Nephron (organoid): ENCODE measurements at regions not wholly inside any gene's neighbourhood (a gene's known extent, or its start where the extent isn't known, plus 50 kb on each side); places are given as distances from the start of the nearest gene placed in this dataset.
A peak's percentile ranks its signal among the peaks of the same experiment; 100 is the strongest.

Experiments
- H3K27ac Mint-ChIP-seq, 3 experiments: 2 replicates each; pipeline ENCODE4 v1.8.0; 2020; ENCODE audit warnings: mixed read lengths in 3 of 3, mild to moderate bottlenecking in 2 of 3, moderate library complexity in 1 of 3
- H3K27me3 Mint-ChIP-seq: 2 replicates; pipeline ENCODE4 v1.8.0; 2021; ENCODE audit warnings: low read depth, mild to moderate bottlenecking, moderate library complexity, mixed read lengths
- H3K36me3 Mint-ChIP-seq: 2 replicates; pipeline ENCODE4 v1.8.0; 2020; ENCODE audit warnings: low read depth, mixed read lengths
- H3K4me1 Mint-ChIP-seq: 2 replicates; pipeline ENCODE4 v1.8.0; 2020; ENCODE audit warnings: mixed read lengths
- H3K4me3 Mint-ChIP-seq, 3 experiments: 2 replicates each; pipeline ENCODE4 v1.8.0; 2020; ENCODE audit warnings: mild to moderate bottlenecking in 3 of 3, mixed read lengths in 3 of 3, moderate library complexity in 2 of 3
- H3K9me3 Mint-ChIP-seq: 2 replicates; pipeline ENCODE4 v1.8.0; 2020; ENCODE audit warnings: mixed read lengths
- CTCF ChIP-seq, 3 experiments: fragments of 200-600 bp; sonication (generic); IDR thresholded peaks; one replicate each; pipeline ENCODE4 v1.5.0; 2021; ENCODE audit warnings: antibody characterized with exemption in 3 of 3; ENCODE audit not compliant: unreplicated experiment in 3 of 3

- peak overlapping the region; percentile 63 to 95 (median 83) for H3K27ac Mint-ChIP-seq
- peaks cover 2% of the 10 kb centered on the region for H3K9me3 Mint-ChIP-seq
- peaks cover 8% of the 10 kb centered on the region for H3K4me1 Mint-ChIP-seq
- TF ChIP-seq CTCF (IDR thresholded peaks at IDR 0.05; ENCODE audit: unreplicated experiment in 3 of 3), result no peak
- H3K27me3 Mint-ChIP-seq, result peaks cover 8% of the 10 kb centered on the region
- H3K4me3 Mint-ChIP-seq, result peak overlapping the region; percentile 80 to 84 (median 81)
- H3K36me3 Mint-ChIP-seq, result no peaks in the 10 kb centered on the region
These were observed 292.6 kb downstream of the ZSWIM6 start for GRCh38 chr5:61624553-61625136.

DNA sequence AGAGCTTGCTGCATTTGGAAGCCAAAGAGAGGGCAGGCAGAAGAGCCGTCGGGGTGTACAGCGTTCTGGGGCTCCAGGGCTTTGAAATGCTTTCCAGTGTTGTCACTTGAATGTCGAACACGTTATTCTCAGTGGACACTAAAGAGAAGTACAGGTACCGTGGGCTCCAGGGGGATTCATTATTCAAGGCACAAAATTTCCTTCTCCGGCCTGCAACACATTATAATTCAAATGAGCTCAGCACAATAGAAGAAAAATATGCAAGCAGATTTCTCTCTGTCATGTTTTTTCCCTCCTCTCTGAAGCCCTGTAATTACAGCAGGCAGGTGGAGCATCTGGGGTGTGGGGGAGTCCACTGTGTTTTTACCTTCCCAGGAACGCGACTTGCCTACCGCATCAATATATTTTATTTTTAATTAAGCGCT lies 293.1 kb downstream of the ZSWIM6 start:
- Mint-ChIP-seq H3K4me1 (peaks cover 8% of the 10 kb centered on the region), H3K36me3 (no peaks in the 10 kb centered on the region), H3K27me3 (peaks cover 4% of the 10 kb centered on the region), H3K27ac (peak overlapping the region; percentile 63 to 95 (median 83)), H3K4me3 (peak overlapping the region; percentile 80 to 84 (median 81)), H3K9me3 (peaks cover 2% of the 10 kb centered on the region)
- TF ChIP-seq CTCF (IDR thresholded peaks at IDR 0.05; ENCODE audit: unreplicated experiment in 3 of 3), result no peak

DNA sequence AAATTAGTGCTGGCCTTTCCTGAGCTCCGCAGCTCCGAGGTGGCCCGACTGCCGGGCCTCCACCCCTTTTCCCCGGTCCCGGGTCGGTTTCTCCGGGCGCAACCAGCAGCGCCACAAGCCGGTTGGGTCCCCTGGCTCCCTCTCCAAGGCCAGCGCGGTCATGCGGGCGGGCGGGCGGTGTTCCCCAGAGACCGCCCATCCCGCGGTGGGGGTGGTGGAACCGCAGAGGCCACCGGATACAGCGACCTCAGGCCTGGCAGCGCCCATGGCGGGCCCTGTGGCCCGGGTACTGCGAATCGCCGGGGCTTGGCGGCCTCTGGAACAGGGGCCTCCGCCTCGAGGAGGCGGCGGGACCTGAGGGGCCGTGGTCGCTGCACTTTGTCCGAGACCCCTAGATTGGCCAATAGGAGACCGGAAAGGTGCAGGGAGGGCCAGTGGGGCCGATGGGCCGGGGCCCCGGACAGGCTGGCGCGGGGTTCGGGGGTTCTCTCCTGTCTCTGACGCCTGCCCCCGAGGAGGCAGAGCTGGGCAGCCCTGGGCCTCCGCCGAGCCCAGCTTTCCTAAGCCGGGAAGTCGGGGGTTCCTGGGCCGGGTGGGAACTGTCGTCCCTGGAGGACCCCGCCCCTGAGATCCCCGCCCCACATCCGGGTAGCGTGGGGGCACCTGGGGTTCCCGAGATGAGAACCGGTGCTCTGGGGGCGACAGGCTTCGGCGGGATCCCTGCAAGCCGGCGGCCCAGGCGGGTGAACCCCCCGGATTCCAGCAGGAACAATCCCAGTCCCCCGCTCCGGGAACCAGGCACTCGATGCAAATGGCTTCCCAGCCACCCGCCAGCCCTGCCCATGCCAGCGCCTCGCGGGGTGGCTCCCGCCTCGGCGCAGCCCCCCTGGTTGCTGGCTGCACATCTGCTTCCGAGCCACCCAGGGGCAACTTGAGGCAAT lies 293.9 kb downstream of the ZSWIM6 start:
- H3K4me3 Mint-ChIP-seq, result peak overlapping the region; percentile 80 to 84 (median 81)
- H3K36me3 Mint-ChIP-seq, result no peaks in the 10 kb centered on the region
- H3K27ac Mint-ChIP-seq, result peak overlapping the region in 2 of 3 experiments; percentile 83 to 95
- peaks cover 12% of the 10 kb centered on the region for H3K4me1 Mint-ChIP-seq
- TF ChIP-seq CTCF (IDR thresholded peaks at IDR 0.05; ENCODE audit: unreplicated experiment in 3 of 3), result no peak
- H3K27me3 Mint-ChIP-seq, result peaks cover 4% of the 10 kb centered on the region
- peaks cover 2% of the 10 kb centered on the region for H3K9me3 Mint-ChIP-seq

- peaks cover 2% of the 10 kb centered on the region for H3K9me3 Mint-ChIP-seq
- TF ChIP-seq CTCF (IDR thresholded peaks at IDR 0.05; ENCODE audit: unreplicated experiment in 3 of 3), result no peak
- H3K4me1 Mint-ChIP-seq, result peaks cover 20% of the 10 kb centered on the region
- H3K36me3 Mint-ChIP-seq, result no peaks in the 10 kb centered on the region
- peak overlapping the region; percentile 16 to 74 (median 73) for H3K27ac Mint-ChIP-seq
- peaks cover 4% of the 10 kb centered on the region for H3K27me3 Mint-ChIP-seq
- peak overlapping the region; percentile 55 to 67 (median 64) for H3K4me3 Mint-ChIP-seq
These were observed 294.7 kb downstream of the ZSWIM6 start for GRCh38 chr5:61626639-61627282.

- Mint-ChIP-seq H3K9me3 (peaks cover 2% of the 10 kb centered on the region), H3K4me3 (peak overlapping the region; percentile 33 to 55 (median 49)), H3K27ac (peak overlapping the region in 2 of 3 experiments; percentile 11 to 74), H3K4me1 (peaks cover 24% of the 10 kb centered on the region), H3K27me3 (peaks cover 4% of the 10 kb centered on the region), H3K36me3 (no peaks in the 10 kb centered on the region)
- no peak for TF ChIP-seq CTCF (IDR thresholded peaks at IDR 0.05; ENCODE audit: unreplicated experiment in 3 of 3)
These were observed 295.5 kb downstream of the ZSWIM6 start for GRCh38 chr5:61627531-61627930.
